Right lobe of liver (tissue), 4 donors: ENCODE measurements at regions not wholly inside any gene's neighbourhood (a gene's known extent, or its start where the extent isn't known, plus 50 kb on each side); places are given as distances from the start of the nearest gene placed in this dataset.

ENCODE experiments used
- POLR2A ChIP-seq: fragments of 450-650 bp; IDR thresholded peaks from one replicate; pipeline ENCODE4 v1.6.1; 2017; ENCODE audit warnings: antibody characterized with exemption, mild to moderate bottlenecking
- TF ChIP-seq, protein P1 (sequence below), 4 donors: fragments of 200-600 bp in 3 of 4; fragments of 450-650 bp in 1 of 4; IDR thresholded peaks; one replicate each; pipeline versions ENCODE4 v1.5.1 to v1.8.0; 2016 to 2022; ENCODE audit warnings: antibody characterized with exemption in 4 of 4, mild to moderate bottlenecking in 2 of 4
- donor health status: DM: no; HTN: no; CAD: no.
- donor health status: DM: no; HTN: no; CAD: no.
- donor health status: DM: no; HTN: yes; CAD: no.

DNA sequence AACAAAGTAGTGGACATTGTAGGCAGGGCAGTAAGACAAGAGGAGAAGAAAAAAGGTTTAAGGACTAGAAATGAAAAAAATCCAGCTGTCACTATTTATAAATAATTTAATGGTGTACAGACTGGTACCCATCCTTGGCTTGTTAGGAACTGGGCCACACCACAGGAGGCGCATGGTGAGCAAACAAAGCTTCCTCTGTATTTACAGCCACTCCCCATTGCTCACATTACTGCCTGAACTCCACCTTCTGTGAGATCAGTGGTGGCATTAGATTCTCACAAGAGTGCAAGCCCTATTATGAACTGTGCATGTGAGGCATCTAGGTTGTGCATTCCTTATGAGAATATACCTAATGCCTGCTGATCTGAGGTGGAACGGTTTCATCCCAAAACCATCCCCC, 62.6 kb upstream of the DMAC1 start:
- TF ChIP-seq, protein P1, sequence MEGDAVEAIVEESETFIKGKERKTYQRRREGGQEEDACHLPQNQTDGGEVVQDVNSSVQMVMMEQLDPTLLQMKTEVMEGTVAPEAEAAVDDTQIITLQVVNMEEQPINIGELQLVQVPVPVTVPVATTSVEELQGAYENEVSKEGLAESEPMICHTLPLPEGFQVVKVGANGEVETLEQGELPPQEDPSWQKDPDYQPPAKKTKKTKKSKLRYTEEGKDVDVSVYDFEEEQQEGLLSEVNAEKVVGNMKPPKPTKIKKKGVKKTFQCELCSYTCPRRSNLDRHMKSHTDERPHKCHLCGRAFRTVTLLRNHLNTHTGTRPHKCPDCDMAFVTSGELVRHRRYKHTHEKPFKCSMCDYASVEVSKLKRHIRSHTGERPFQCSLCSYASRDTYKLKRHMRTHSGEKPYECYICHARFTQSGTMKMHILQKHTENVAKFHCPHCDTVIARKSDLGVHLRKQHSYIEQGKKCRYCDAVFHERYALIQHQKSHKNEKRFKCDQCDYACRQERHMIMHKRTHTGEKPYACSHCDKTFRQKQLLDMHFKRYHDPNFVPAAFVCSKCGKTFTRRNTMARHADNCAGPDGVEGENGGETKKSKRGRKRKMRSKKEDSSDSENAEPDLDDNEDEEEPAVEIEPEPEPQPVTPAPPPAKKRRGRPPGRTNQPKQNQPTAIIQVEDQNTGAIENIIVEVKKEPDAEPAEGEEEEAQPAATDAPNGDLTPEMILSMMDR (IDR thresholded peaks at IDR 0.05), result no peak
- no peak for TF ChIP-seq POLR2A
